Thoracic aorta (tissue), 2 donors: ENCODE measurements at regions not wholly inside any gene's neighbourhood (a gene's known extent, or its start where the extent isn't known, plus 50 kb on each side); places are given as distances from the start of the nearest gene placed in this dataset.

ENCODE experiments used
- ATAC-seq: fragments of 150-250 bp; one replicate; pipeline ENCODE4 v1.8.0; 2017; ENCODE audit warnings: low read depth; ENCODE audit not compliant: insufficient number of reproducible peaks, low FRiP score
- DNase-seq: peaks from one replicate; pipeline ENCODE4 v3.0.0-alpha.2; 2020; ENCODE audit warnings: low spot score
- H3K27ac ChIP-seq, 2 donors: fragments of 200-600 bp; sonication (generic); 1 replicate in 1 of 2; 2 replicates in 1 of 2; pipeline ENCODE4 v1.5.1; 2016; ENCODE audit warnings: mild to moderate bottlenecking in 2 of 2, moderate library complexity in 2 of 2
- H3K27me3 ChIP-seq: fragments of 200-600 bp; sonication (generic); replicated peaks from 2 replicates; pipeline ENCODE4 v1.6.0; 2016; ENCODE audit warnings: mild to moderate bottlenecking; ENCODE audit not compliant: insufficient read depth
- H3K36me3 ChIP-seq: fragments of 200-600 bp; sonication (generic); one replicate; pipeline ENCODE4 v1.5.1; 2016
- H3K4me1 ChIP-seq, 2 donors: fragments of 200-600 bp; sonication (generic); 1 replicate in 1 of 2; 2 replicates in 1 of 2; pipeline versions ENCODE4 v1.5.1 to v1.6.0; 2016; ENCODE audit warnings: low read depth in 2 of 2, mild to moderate bottlenecking in 1 of 2; ENCODE audit not compliant: control insufficient read depth in 1 of 2
- H3K4me3 ChIP-seq: fragments of 200-600 bp; sonication (generic); 2 replicates; pipeline ENCODE4 v1.5.1; 2016; ENCODE audit warnings: mild to moderate bottlenecking
- H3K9me3 ChIP-seq: fragments of 200-600 bp; sonication (generic); 2 replicates; pipeline ENCODE4 v1.5.1; 2016
- TF ChIP-seq, protein P1 (sequence below): fragments of 200-600 bp; sonication (generic); IDR thresholded peaks from one replicate; pipeline ENCODE4 v1.5.1; 2019; ENCODE audit warnings: antibody characterized with exemption

DNA sequence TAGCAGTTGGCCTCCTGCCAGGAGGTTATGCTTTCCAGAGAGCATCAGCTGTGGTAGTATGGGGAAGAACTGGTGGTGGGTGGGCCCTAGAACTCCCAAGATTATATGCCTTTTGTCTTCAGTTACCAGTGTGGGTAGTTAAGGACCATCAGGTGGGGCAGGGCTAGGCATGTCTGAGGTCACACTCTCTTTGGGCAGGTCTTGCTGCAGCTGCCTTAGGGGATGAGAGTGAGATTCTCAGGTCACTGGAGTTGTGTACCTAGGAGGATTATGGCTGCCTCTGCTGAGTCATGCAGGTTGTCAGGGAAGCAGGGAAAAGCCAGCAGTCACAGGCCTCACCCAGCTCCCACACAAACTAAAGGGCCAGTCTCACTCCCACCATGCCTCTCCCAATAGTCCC, 172.9 kb upstream of the GYPA start:
- Histone ChIP-seq H3K27me3 (no peaks in the 10 kb centered on the region), H3K27ac (no peak overlapping the region), H3K4me1 (no peaks in the 10 kb centered on the region), H3K9me3 (peaks cover 15% of the 10 kb centered on the region), H3K4me3 (no peak overlapping the region), H3K36me3 (no peaks in the 10 kb centered on the region)
- TF ChIP-seq, protein P1, sequence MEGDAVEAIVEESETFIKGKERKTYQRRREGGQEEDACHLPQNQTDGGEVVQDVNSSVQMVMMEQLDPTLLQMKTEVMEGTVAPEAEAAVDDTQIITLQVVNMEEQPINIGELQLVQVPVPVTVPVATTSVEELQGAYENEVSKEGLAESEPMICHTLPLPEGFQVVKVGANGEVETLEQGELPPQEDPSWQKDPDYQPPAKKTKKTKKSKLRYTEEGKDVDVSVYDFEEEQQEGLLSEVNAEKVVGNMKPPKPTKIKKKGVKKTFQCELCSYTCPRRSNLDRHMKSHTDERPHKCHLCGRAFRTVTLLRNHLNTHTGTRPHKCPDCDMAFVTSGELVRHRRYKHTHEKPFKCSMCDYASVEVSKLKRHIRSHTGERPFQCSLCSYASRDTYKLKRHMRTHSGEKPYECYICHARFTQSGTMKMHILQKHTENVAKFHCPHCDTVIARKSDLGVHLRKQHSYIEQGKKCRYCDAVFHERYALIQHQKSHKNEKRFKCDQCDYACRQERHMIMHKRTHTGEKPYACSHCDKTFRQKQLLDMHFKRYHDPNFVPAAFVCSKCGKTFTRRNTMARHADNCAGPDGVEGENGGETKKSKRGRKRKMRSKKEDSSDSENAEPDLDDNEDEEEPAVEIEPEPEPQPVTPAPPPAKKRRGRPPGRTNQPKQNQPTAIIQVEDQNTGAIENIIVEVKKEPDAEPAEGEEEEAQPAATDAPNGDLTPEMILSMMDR = no peak
- ATAC-seq (no peak), DNase-seq (no peak)

DNA sequence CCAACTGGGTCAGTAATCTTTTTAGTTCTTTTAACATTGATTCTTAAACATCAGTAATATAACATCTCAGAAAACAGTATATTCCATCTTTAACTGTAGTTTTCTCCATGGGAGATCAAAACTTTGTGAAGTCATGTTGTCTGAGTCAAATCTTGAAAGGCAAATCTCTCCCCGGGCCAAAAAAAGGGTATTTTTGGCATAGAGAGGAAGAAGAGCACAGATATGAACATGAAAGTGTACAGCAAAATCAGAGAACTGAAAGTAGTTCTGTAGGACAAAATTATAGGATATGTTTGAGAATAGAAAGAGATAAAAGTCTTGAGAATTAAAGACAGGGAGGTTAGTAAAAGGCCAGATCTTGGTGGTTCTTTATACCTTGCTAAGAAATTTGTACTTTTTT, 176.4 kb upstream of the GYPA start:
- H3K4me1 ChIP-seq = no peaks in the 10 kb centered on the region
- ATAC-seq (no peak), DNase-seq (no peak)
- TF ChIP-seq, protein P1 = no peak
- no peak overlapping the region for H3K27ac ChIP-seq
- H3K27me3 ChIP-seq = no peaks in the 10 kb centered on the region
- H3K9me3 ChIP-seq = peaks cover 15% of the 10 kb centered on the region
- H3K4me3 ChIP-seq = no peak overlapping the region
- H3K36me3 ChIP-seq = no peaks in the 10 kb centered on the region

DNA sequence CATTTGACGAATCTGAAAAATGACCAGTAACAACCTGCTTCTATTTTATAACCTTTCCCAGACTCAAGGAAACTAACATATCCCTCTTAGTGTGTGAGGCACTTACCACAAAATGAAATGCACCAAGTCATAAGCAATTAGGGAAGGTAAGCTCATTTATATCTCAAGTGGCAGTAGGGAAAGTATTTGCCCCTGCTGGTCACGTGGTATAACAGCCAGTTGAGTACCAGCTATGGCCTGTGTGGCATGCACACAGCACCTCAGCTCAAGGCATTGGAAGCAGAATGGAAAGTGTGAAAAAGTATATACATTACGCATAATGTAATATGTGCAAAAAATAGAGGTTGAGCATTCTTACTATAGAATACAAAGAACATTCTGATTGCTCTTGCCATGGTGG, 178.3 kb upstream of the GYPA start:
- TF ChIP-seq, protein P1 = no peak
- no peak for DNase-seq

DNA sequence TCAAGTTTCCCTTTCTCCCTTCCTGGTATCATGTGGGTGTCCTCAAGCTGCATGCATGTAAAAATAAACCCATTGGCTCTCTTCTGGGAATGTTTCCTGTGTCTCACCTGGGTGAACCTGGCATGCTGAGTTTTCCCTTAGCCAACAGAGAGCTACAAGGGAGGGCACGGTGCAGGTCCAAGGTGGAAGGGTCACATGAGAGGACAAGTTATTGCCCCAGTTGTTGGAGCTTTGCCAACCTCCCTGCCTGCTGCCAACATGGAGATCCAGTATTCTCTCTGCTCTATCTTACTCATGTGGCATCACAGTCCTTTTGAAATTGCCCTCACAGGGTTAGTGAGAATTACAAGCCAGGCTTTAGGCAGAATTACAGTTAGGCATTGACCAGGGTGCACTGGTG, 196.1 kb upstream of the GYPA start:
- TF ChIP-seq, protein P1 = no peak
- no peak for DNase-seq
- H3K4me1 ChIP-seq = no peaks in the 10 kb centered on the region
- no peak overlapping the region for H3K27ac ChIP-seq
- no peak for ATAC-seq
- H3K27me3 ChIP-seq = no peaks in the 10 kb centered on the region
- H3K36me3 ChIP-seq = no peaks in the 10 kb centered on the region
- H3K4me3 ChIP-seq = no peak overlapping the region
- no peaks in the 10 kb centered on the region for H3K9me3 ChIP-seq

More for the DNA sequence above, 178.3 kb upstream of the GYPA start:
- H3K27ac ChIP-seq = no peak overlapping the region
- H3K36me3 ChIP-seq = no peaks in the 10 kb centered on the region
- ATAC-seq = no peak
- peaks cover 15% of the 10 kb centered on the region for H3K9me3 ChIP-seq
- H3K4me3 ChIP-seq = no peak overlapping the region
- no peaks in the 10 kb centered on the region for H3K4me1 ChIP-seq
- no peaks in the 10 kb centered on the region for H3K27me3 ChIP-seq

DNA sequence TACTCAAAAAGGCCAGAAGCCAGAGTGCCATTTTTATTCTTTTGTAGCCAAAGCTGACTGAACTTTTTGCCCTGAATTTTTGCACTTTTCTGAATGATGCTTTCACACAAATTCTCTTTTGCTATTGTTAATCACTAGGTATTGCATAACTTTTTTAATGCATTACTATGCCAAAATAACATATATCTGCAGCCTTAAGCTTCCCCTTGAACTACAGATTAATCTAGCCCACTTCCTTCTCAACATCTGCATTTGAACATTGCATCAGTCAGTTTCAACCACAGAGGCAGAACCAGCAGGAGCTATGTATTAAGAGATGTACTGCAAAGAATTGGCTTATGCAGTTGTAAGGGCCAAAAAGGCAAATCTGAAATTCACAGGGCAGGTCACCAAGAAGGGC, 197.6 kb upstream of the GYPA start:
- ATAC-seq = no peak
- H3K36me3 ChIP-seq = no peaks in the 10 kb centered on the region

More for the DNA sequence above, 197.6 kb upstream of the GYPA start:
- no peaks in the 10 kb centered on the region for H3K27me3 ChIP-seq
- TF ChIP-seq, protein P1 = no peak
- H3K9me3 ChIP-seq = no peaks in the 10 kb centered on the region
- no peak for DNase-seq
- H3K4me1 ChIP-seq = no peaks in the 10 kb centered on the region
- no peak overlapping the region for H3K4me3 ChIP-seq
- no peak overlapping the region for H3K27ac ChIP-seq
